Endothelial cell of umbilical vein (primary cell): ENCODE measurements at regions not wholly inside any gene's neighbourhood (a gene's known extent, or its start where the extent isn't known, plus 50 kb on each side); places are given as distances from the start of the nearest gene placed in this dataset.

ENCODE experiments used
- BruUV-seq: library from RNA; stranded (reverse); fragments of 400-500 nt; replicated peaks from 2 replicates; lab custom pipeline; 2021; lab: Mats Ljungman, UMichigan
- CTCF ChIA-PET: fragments of 300-600, 350-600 bp; sonication (Branson Sonifier 250); formaldehyde crosslinking; loops from one replicate; lab custom pipeline; 2021; ENCODE audit warnings: antibody characterized with exemption, inconsistent platforms; lab: Charles Lee
- POLR2A ChIA-PET: fragments of 300-600, 350-600 bp; sonication (Branson Sonifier 250); formaldehyde crosslinking; loops from one replicate; lab custom pipeline; 2021; ENCODE audit warnings: antibody characterized with exemption, inconsistent platforms; lab: Charles Lee
- DNase-seq: peaks from one replicate; pipeline ENCODE4 v3.0.0-alpha.2; 2011; ENCODE audit warnings: low read depth, low spot score
- FAIRE-seq: peaks from 2 replicates; lab custom pipeline; 2011; peaks lifted over from hg19 to GRCh38; lab: Jason Lieb, UNC
- H2AFZ ChIP-seq: 2 replicates; pipeline ENCODE4 v1.6.0; 2012; ENCODE audit warnings: low read depth, low read length, control low read depth, inconsistent platforms
- H3K27ac ChIP-seq: 2 replicates; pipeline ENCODE4 v1.5.1; 2011; ENCODE audit warnings: low read depth, mild to moderate bottlenecking, control low read depth, low read length, moderate library complexity; ENCODE audit not compliant: insufficient read depth
- H3K27me3 ChIP-seq, 2 experiments: 2 replicates each; pipeline versions ENCODE4 v1.6.0 to v1.6.1; 2011; ENCODE audit warnings: low read length in 2 of 2, mixed read lengths in 1 of 2; ENCODE audit not compliant: control insufficient read depth in 2 of 2, insufficient read depth in 2 of 2
- H3K36me3 ChIP-seq, 2 experiments: 2 replicates in 1 of 2; 3 replicates in 1 of 2; pipeline ENCODE4 v1.5.1; 2011; ENCODE audit warnings: low read length in 2 of 2, mild to moderate bottlenecking in 1 of 2, moderate library complexity in 1 of 2; ENCODE audit not compliant: control insufficient read depth in 2 of 2, insufficient read depth in 2 of 2; ENCODE audit errors: extremely low read depth in 1 of 2
- H3K4me1 ChIP-seq: 3 replicates; pipeline ENCODE4 v1.5.1; 2011; ENCODE audit warnings: mild to moderate bottlenecking, low read length; ENCODE audit not compliant: control insufficient read depth, insufficient read depth; ENCODE audit errors: extremely low read depth
- H3K4me2 ChIP-seq: 2 replicates; pipeline ENCODE4 v1.6.1; 2011; ENCODE audit warnings: low read length, control low read depth, mixed read lengths; ENCODE audit not compliant: insufficient read depth
- H3K4me3 ChIP-seq, 3 experiments: fragments of 200-600 bp in 1 of 3; sonication (generic), shearing (Covaris generic) in 1 of 3; replicated peaks in 1 of 3; 2 replicates each; pipeline ENCODE4 v1.5.1; 2011 to 2016; ENCODE audit warnings: control low read depth in 3 of 3, low read length in 3 of 3, mild to moderate bottlenecking in 2 of 3, inconsistent platforms in 1 of 3, low read depth in 1 of 3, moderate library complexity in 1 of 3; ENCODE audit not compliant: insufficient read depth in 1 of 3
- H3K79me2 ChIP-seq: 2 replicates; pipeline ENCODE4 v1.6.0; 2012; ENCODE audit warnings: low read length, inconsistent platforms; ENCODE audit not compliant: control insufficient read depth, insufficient read depth
- H3K9ac ChIP-seq: replicated peaks from 2 replicates; pipeline ENCODE3; 2011; ENCODE audit warnings: low read length, control low read depth; ENCODE audit not compliant: insufficient read depth; ENCODE audit errors: extremely low read depth
- H3K9me1 ChIP-seq: replicated peaks from 3 replicates; pipeline ENCODE4 v1.6.0; 2011; ENCODE audit warnings: mild to moderate bottlenecking, low read length; ENCODE audit not compliant: control insufficient read depth, insufficient read depth; ENCODE audit errors: extremely low read depth
- H3K9me3 ChIP-seq: replicated peaks from 2 replicates; pipeline ENCODE4 v1.5.1; 2012; ENCODE audit warnings: low read length, inconsistent platforms; ENCODE audit not compliant: control insufficient read depth, insufficient read depth
- H4K20me1 ChIP-seq: replicated peaks from 2 replicates; pipeline ENCODE3; 2011; ENCODE audit warnings: mild to moderate bottlenecking, low read length; ENCODE audit not compliant: control insufficient read depth, insufficient read depth; ENCODE audit errors: extremely low read depth
- CTCF ChIP-seq, 2 donors: IDR thresholded peaks; 1 replicate in 1 of 2; 2 replicates in 1 of 2; pipeline ENCODE4 v1.5.1; 2011; ENCODE audit warnings: low read length in 2 of 2, mild to moderate bottlenecking in 2 of 2, moderate library complexity in 2 of 2, control low read depth in 1 of 2, inconsistent platforms in 1 of 2, low read depth in 1 of 2; ENCODE audit not compliant: insufficient read depth in 1 of 2; ENCODE audit errors: extremely low read depth in 1 of 2
- EZH2 ChIP-seq: IDR thresholded peaks from 2 replicates; pipeline ENCODE4 v1.6.1; 2012; ENCODE audit warnings: borderline replicate concordance, low read depth, mild to moderate bottlenecking, moderate library complexity, low read length, inconsistent platforms; ENCODE audit not compliant: severe bottlenecking
- FOS ChIP-seq: IDR thresholded peaks from 2 replicates; pipeline ENCODE4 v1.6.1; 2011; ENCODE audit warnings: mild to moderate bottlenecking, low read length, moderate library complexity, borderline replicate concordance; ENCODE audit not compliant: insufficient read depth
- GATA2 ChIP-seq: IDR thresholded peaks from 2 replicates; pipeline ENCODE4 v1.7.0; 2011; ENCODE audit warnings: low read depth, mild to moderate bottlenecking, moderate library complexity, mixed read lengths, low read length; ENCODE audit not compliant: insufficient read length, insufficient read depth
- JUN ChIP-seq: IDR thresholded peaks from 2 replicates; pipeline ENCODE4 v1.6.1; 2011; ENCODE audit warnings: borderline replicate concordance, low read depth; ENCODE audit not compliant: insufficient read length, insufficient read depth
- MAX ChIP-seq: IDR thresholded peaks from 2 replicates; pipeline ENCODE4 v1.6.1; 2011; ENCODE audit not compliant: insufficient read depth, insufficient read length
- MYC ChIP-seq: IDR thresholded peaks from one replicate; pipeline ENCODE4 v1.6.1; 2011; ENCODE audit warnings: mild to moderate bottlenecking, low read depth, low read length
- POLR2A ChIP-seq: IDR thresholded peaks from 2 replicates; pipeline ENCODE4 v1.6.1; 2012; ENCODE audit warnings: low read depth, mild to moderate bottlenecking, control low read depth, low read length
- POLR2AphosphoS5 ChIP-seq: IDR thresholded peaks from 2 replicates; pipeline ENCODE4 v1.6.1; 2012; ENCODE audit warnings: low read depth, mild to moderate bottlenecking, control low read depth, low read length, moderate library complexity; ENCODE audit not compliant: insufficient read depth
- dilution Hi-C: fragments of 300-500 bp; cut with MboI; formaldehyde crosslinking; loops from one replicate; pipeline ENCODE4 v1.15.0; 2019; ENCODE audit warnings: low sequenced_read_pairs; ENCODE audit not compliant: extremely low pct_ligation_motif_present
- intact Hi-C: fragments of 100-400 bp; cut with micrococcal nuclease; formaldehyde crosslinking; loops from one replicate; pipeline ENCODE4 v1.10.0; 2022

- DNase-seq: no peak
- H3K9ac ChIP-seq: no peak overlapping the region
- no peak overlapping the region for H2AFZ ChIP-seq
- FAIRE-seq: no peak
- intact Hi-C loops: no loop called here
- no peak for TF ChIP-seq MAX
- TF ChIP-seq CTCF (IDR thresholded peaks at IDR 0.05; ENCODE audit: extremely low read depth in 1 of 2, insufficient read depth in 1 of 2, low read depth in 1 of 2, low read length in 2 of 2): no peak
- no peak for TF ChIP-seq EZH2
- TF ChIP-seq FOS: no peak
- no peak for TF ChIP-seq POLR2AphosphoS5
- TF ChIP-seq JUN: no peak
- no peak for TF ChIP-seq MYC
- TF ChIP-seq GATA2: no peak
- TF ChIP-seq POLR2A: no peak
- no peaks in the 10 kb centered on the region for H3K4me1 ChIP-seq
- no peak overlapping the region for H3K4me3 ChIP-seq
- H4K20me1 ChIP-seq: no peaks in the 10 kb centered on the region
- no peaks in the 10 kb centered on the region for H3K36me3 ChIP-seq
- H3K79me2 ChIP-seq: no peaks in the 10 kb centered on the region
- no peaks in the 10 kb centered on the region for H3K27me3 ChIP-seq
- POLR2A ChIA-PET: no interaction called here
- no peak overlapping the region for H3K4me2 ChIP-seq
- dilution Hi-C loops: no loop called here
- no peak overlapping the region for H3K27ac ChIP-seq
- no TSS peak for BruUV-seq
- H3K9me3 ChIP-seq: no peaks in the 10 kb centered on the region
- CTCF ChIA-PET: no interaction called here
- no peaks in the 10 kb centered on the region for H3K9me1 ChIP-seq
Measured at GRCh38 chr3:117788061-117788460, 1078.5 kb downstream of the TUSC7 start.
